ENCODE measurements at regions not wholly inside any gene's neighbourhood (a gene's known extent, or its start where the extent isn't known, plus 50 kb on each side); places are given as distances from the start of the nearest gene placed in this dataset.

- Mint-ChIP-seq H3K4me1 (no peaks in the 10 kb centered on the region), H3K9me3 (peaks cover 3% of the 10 kb centered on the region), H3K36me3 (no peaks in the 10 kb centered on the region), H3K27ac (no peak overlapping the region), H3K27me3 (ENCODE audit: low read depth) (no peaks in the 10 kb centered on the region), H3K4me3 (no peak overlapping the region)
- CTCF ChIA-PET: no interaction called here
- POLR2A ChIA-PET: no interaction called here
- DNase-seq (ENCODE audit: low spot score) (no peak), ATAC-seq (no peak)
- no peak for TF ChIP-seq NR2C2 (CRISPR knock-in tag; IDR thresholded peaks at IDR 0.05)
- TF ChIP-seq STAT6 (CRISPR knock-in tag; conservative IDR thresholded peaks at IDR 0.05; ENCODE audit: low read depth): no peak
- no peak for TF ChIP-seq ZNF219 (CRISPR knock-in tag; IDR thresholded peaks at IDR 0.05; ENCODE audit: borderline replicate concordance)
- TF ChIP-seq ATF2 (CRISPR knock-in tag; IDR thresholded peaks at IDR 0.05; ENCODE audit: borderline replicate concordance, low read depth): no peak
- TF ChIP-seq ZMAT4 (CRISPR knock-in tag; IDR thresholded peaks at IDR 0.05): no peak
- TF ChIP-seq FOXK1 (CRISPR knock-in tag; IDR thresholded peaks at IDR 0.05): no peak
- no peak for TF ChIP-seq ELF4 (CRISPR knock-in tag; IDR thresholded peaks at IDR 0.05; ENCODE audit: low read depth)
- no peak for TF ChIP-seq ZNF423 (CRISPR knock-in tag; IDR thresholded peaks at IDR 0.05)
- no peak for TF ChIP-seq PRRX2 (CRISPR knock-in tag; IDR thresholded peaks at IDR 0.05)
- no peak for TF ChIP-seq CTCF (IDR thresholded peaks at IDR 0.05)
- no peak for TF ChIP-seq NFE2L1 (CRISPR knock-in tag; IDR thresholded peaks at IDR 0.05)
- TF ChIP-seq ZNF121 (CRISPR knock-in tag; IDR thresholded peaks at IDR 0.05): no peak
- TF ChIP-seq TEAD4 (CRISPR knock-in tag; IDR thresholded peaks at IDR 0.05): no peak
- TF ChIP-seq TP53 (CRISPR knock-in tag; IDR thresholded peaks at IDR 0.05): no peak
- no peak for TF ChIP-seq ZSCAN18 (CRISPR knock-in tag; IDR thresholded peaks at IDR 0.05)
Observed at GRCh38 chr10:85080934-85081333, 752.5 kb downstream of the CCSER2 start.

- ATAC-seq: no peak
- no peaks in the 10 kb centered on the region; the same call in 1 of the 2 replicates for H3K9me3 Mint-ChIP-seq
- ChIA-PET POLR2A (no interaction called here), CTCF (no interaction called here)
- peaks cover 9% of the 10 kb centered on the region for H3K4me1 Mint-ChIP-seq
- DNase-seq (ENCODE audit: low spot score): no peak
- H3K27ac Mint-ChIP-seq: no peak overlapping the region
- H3K4me3 Mint-ChIP-seq: no peak overlapping the region
- H3K36me3 Mint-ChIP-seq: no peaks in the 10 kb centered on the region
- no peaks in the 10 kb centered on the region; the same call in 1 of the 2 replicates for H3K27me3 Mint-ChIP-seq (ENCODE audit: low read depth)
- TF ChIP-seq KAT7 (CRISPR knock-in tag; IDR thresholded peaks at IDR 0.05; ENCODE audit: borderline replicate concordance) (no peak), ELF4 (CRISPR knock-in tag; IDR thresholded peaks at IDR 0.05; ENCODE audit: low read depth) (no peak), NFATC4 (CRISPR knock-in tag; IDR thresholded peaks at IDR 0.05) (no peak), ATF2 (CRISPR knock-in tag; IDR thresholded peaks at IDR 0.05; ENCODE audit: borderline replicate concordance, low read depth) (no peak), ZNF219 (CRISPR knock-in tag; IDR thresholded peaks at IDR 0.05; ENCODE audit: borderline replicate concordance) (no peak), TEAD4 (CRISPR knock-in tag; IDR thresholded peaks at IDR 0.05) (no peak), MYBL2 (CRISPR knock-in tag; IDR thresholded peaks at IDR 0.05) (no peak), ZBTB43 (CRISPR knock-in tag; IDR thresholded peaks at IDR 0.05) (no peak), PRRX2 (CRISPR knock-in tag; IDR thresholded peaks at IDR 0.05) (no peak), ATF1 (CRISPR knock-in tag; IDR thresholded peaks at IDR 0.05) (no peak), CBFB (CRISPR knock-in tag; IDR thresholded peaks at IDR 0.05; ENCODE audit: low read depth) (no peak), USF1 (CRISPR knock-in tag; IDR thresholded peaks at IDR 0.05) (no peak), JUN (CRISPR knock-in tag; IDR thresholded peaks at IDR 0.05) (no peak), OVOL2 (CRISPR knock-in tag; IDR thresholded peaks at IDR 0.05; ENCODE audit: borderline replicate concordance) (no peak)
Observed at GRCh38 chr10:85098835-85099521, 770.6 kb downstream of the CCSER2 start.

Data from WTC11 (cell line).